NCI-H524 (cell line): ENCODE measurements at regions not wholly inside any gene's neighbourhood (a gene's known extent, or its start where the extent isn't known, plus 50 kb on each side); places are given as distances from the start of the nearest gene placed in this dataset.

Experiments
- DNase-seq, 2 experiments: peaks; one replicate each; lab custom pipeline; 2025; lab: John Stamatoyannopoulos, UW

- DNase-seq: no peak
Measured at GRCh38 chr20:40960101-40960500, 68.5 kb upstream of the TOP1 start.

GRCh38 chr20:40960521-40960956 lies 68.1 kb upstream of the TOP1 start:
- DNase-seq: no peak

GRCh38 chr20:40961176-40961575 lies 67.4 kb upstream of the TOP1 start:
- no peak for DNase-seq

- no peak for DNase-seq
Measured at GRCh38 chr20:40961686-40962640, 66.7 kb upstream of the TOP1 start.

- peak; percentile 66 to 81 for DNase-seq
Measured at GRCh38 chr20:40962733-40963504, 65.7 kb upstream of the TOP1 start.

GRCh38 chr20:40963505-40963845 lies 65.1 kb upstream of the TOP1 start:
- DNase-seq: no peak

- no peak for DNase-seq
Measured at GRCh38 chr20:40965671-40966070, 63.0 kb upstream of the TOP1 start.

- peak in 1 of 2 experiments; percentile 33 for DNase-seq
Measured at GRCh38 chr20:40966103-40966502, 62.5 kb upstream of the TOP1 start.

- DNase-seq: no peak
Measured at GRCh38 chr20:40966516-40967185, 62.0 kb upstream of the TOP1 start.

- no peak for DNase-seq
Measured at GRCh38 chr20:40967700-40968099, 60.9 kb upstream of the TOP1 start.

GRCh38 chr20:40968816-40969562 lies 59.6 kb upstream of the TOP1 start:
- DNase-seq: peak; percentile 73 to 78

- peak in 1 of 2 experiments; percentile 18 for DNase-seq
Measured at GRCh38 chr20:40970218-40970617, 58.4 kb upstream of the TOP1 start.

- no peak for DNase-seq
Measured at GRCh38 chr20:40977218-40977617, 51.4 kb upstream of the TOP1 start.

GRCh38 chr20:40978761-40979160 lies 49.9 kb upstream of the TOP1 start:
- DNase-seq: no peak
